ENCODE measurements at regions not wholly inside any gene's neighbourhood (a gene's known extent, or its start where the extent isn't known, plus 50 kb on each side); places are given as distances from the start of the nearest gene placed in this dataset.

GRCh38 chr5:34500236-34500847 lies 155.8 kb upstream of the RAI14 start:
- FAIRE-seq (no peak), DNase-seq (ENCODE audit: extremely low read depth in 1 of 4, low spot score in 3 of 4) (no peak), ATAC-seq (no peak)
- no peaks in the 10 kb centered on the region for H3K36me3 ChIP-seq (ENCODE audit: control insufficient read depth, insufficient read depth, low read length)
- H3K79me2 ChIP-seq (ENCODE audit: control insufficient read depth, insufficient read depth, low read length): no peaks in the 10 kb centered on the region
- no peak overlapping the region for H3K9ac ChIP-seq (ENCODE audit: insufficient read depth in 1 of 2, low read depth in 2 of 2, low read length in 2 of 2)
- no peak overlapping the region for H3K4me2 ChIP-seq (ENCODE audit: insufficient read depth, low read length)
- no peak overlapping the region for H3K4me3 ChIP-seq
- in situ Hi-C loops (cut with MboI) (no loop called here), intact Hi-C loops (cut with micrococcal nuclease) (no loop called here)
- 21% methylated on average over 9 of the region's 9 CpGs for WGBS (ENCODE audit: insufficient coverage, low coverage, missing lambda C conversion rate)
- H2AFZ ChIP-seq (ENCODE audit: low read depth, low read length): no peak overlapping the region
- H4K20me1 ChIP-seq (replicated peaks; ENCODE audit: control insufficient read depth, insufficient read depth, low read length): no peaks in the 10 kb centered on the region
- H3K9me3 ChIP-seq (replicated peaks; ENCODE audit: control insufficient read depth, insufficient read depth, low read depth, low read length): no peaks in the 10 kb centered on the region
- H3K27ac ChIP-seq (ENCODE audit: extremely low read depth, low read depth, low read length): no peak overlapping the region
- H3K4me1 ChIP-seq (replicated peaks in 1 of 2; ENCODE audit: control insufficient read depth in 2 of 2, insufficient read depth in 2 of 2, low read length in 2 of 2): no peaks in the 10 kb centered on the region; a peak in 2 of 5 replicates
- H3K9me1 ChIP-seq (ENCODE audit: control insufficient read depth, insufficient read depth, low read length): no peaks in the 10 kb centered on the region
- POLR2A ChIA-PET: interaction anchor here (0.7 to 1.8 kb wide), 4 partner anchors 14 to 415 kb away, joined by 3 to 5 read pairs (median 4); partner anchors contain the start of genes BRIX1 and RAD1
- no TSS peak for BruUV-seq (replicated peaks)
- H3K27me3 ChIP-seq (ENCODE audit: control insufficient read depth in 2 of 2, insufficient read depth in 2 of 2, low read length in 2 of 2): peaks cover 20 to 52% of the 10 kb centered on the region in 2 experiments; a peak in 4 of 5 replicates
- CTCF ChIA-PET (ENCODE audit: low intra/inter-chr PET ratio): no interaction called here
- TF ChIP-seq ZMIZ1 (IDR thresholded peaks at IDR 0.05; ENCODE audit: low read depth in 2 of 2, low read length in 2 of 2) (no peak), PPARD (CRISPR knock-in tag; IDR thresholded peaks at IDR 0.05) (no peak), HOXB6 (CRISPR knock-in tag; IDR thresholded peaks at IDR 0.05; ENCODE audit: borderline replicate concordance) (no peak), PHF21A (IDR thresholded peaks at IDR 0.05; ENCODE audit: borderline replicate concordance, low read depth) (no peak), NR2C1 (IDR thresholded peaks at IDR 0.05) (no peak), NR2C1 (tag; IDR thresholded peaks at IDR 0.05) (no peak), ZNF316 (IDR thresholded peaks at IDR 0.05) (peak; percentile 75), ZBTB9 (CRISPR knock-in tag; IDR thresholded peaks at IDR 0.05) (no peak), RBBP5 (IDR thresholded peaks at IDR 0.05; ENCODE audit: borderline replicate concordance, insufficient read depth, low read length, poor library complexity, severe bottlenecking) (no peak), JUND (IDR thresholded peaks at IDR 0.05; ENCODE audit: borderline replicate concordance, low read depth, low read length) (no peak), JUND (tag; IDR thresholded peaks at IDR 0.05; ENCODE audit: borderline replicate concordance, low read depth, low read length) (peak; percentile 72), SRF (CRISPR knock-in tag; IDR thresholded peaks at IDR 0.05) (no peak), HBP1 (CRISPR knock-in tag; IDR thresholded peaks at IDR 0.05) (no peak), MAFK (IDR thresholded peaks at IDR 0.05; ENCODE audit: low read length) (0 out of 2 replicates have a peak, but pooled peaks have one; percentile 7), ZNF134 (CRISPR knock-in tag; conservative IDR thresholded peaks at IDR 0.05) (no peak), FIP1L1 (IDR thresholded peaks at IDR 0.05; ENCODE audit: low read depth, low read length, poor library complexity, severe bottlenecking) (no peak), ZNF79 (CRISPR knock-in tag; IDR thresholded peaks at IDR 0.05; ENCODE audit: low read depth) (no peak)

All from K562 (cell line).